Osteoblast (primary cell): ENCODE measurements at regions not wholly inside any gene's neighbourhood (a gene's known extent, or its start where the extent isn't known, plus 50 kb on each side); places are given as distances from the start of the nearest gene placed in this dataset.
"Not testable (repeated sequence)": the region's sequence is repeated elsewhere in the genome, so short reads cannot be mapped to it uniquely, and the experiment has no call there.

Experiments
- DNase-seq: peaks from one replicate; pipeline ENCODE4 v3.0.0; 2011; ENCODE audit warnings: low spot score, mixed read lengths; ENCODE audit not compliant: insufficient read length; ENCODE audit errors: missing footprints
- H2AFZ ChIP-seq: 2 replicates; pipeline ENCODE4 v1.6.0; 2011; ENCODE audit warnings: mild to moderate bottlenecking, low read length
- H3K27ac ChIP-seq: 2 replicates; pipeline ENCODE4 v1.5.1; 2011; ENCODE audit warnings: mild to moderate bottlenecking, low read depth, low read length, moderate library complexity
- H3K27me3 ChIP-seq: 2 replicates; pipeline ENCODE4 v1.6.0; 2012; ENCODE audit warnings: mild to moderate bottlenecking, control low read depth, inconsistent platforms, low read length, moderate library complexity; ENCODE audit not compliant: insufficient read depth
- H3K36me3 ChIP-seq: 2 replicates; pipeline ENCODE4 v1.5.1; 2011; ENCODE audit warnings: mild to moderate bottlenecking, low read length, control low read depth, moderate library complexity; ENCODE audit not compliant: insufficient read depth
- H3K4me1 ChIP-seq: 2 replicates; pipeline ENCODE4 v1.5.1; 2011; ENCODE audit warnings: mild to moderate bottlenecking, low read length, control low read depth, moderate library complexity; ENCODE audit not compliant: insufficient read depth
- H3K4me2 ChIP-seq: 2 replicates; pipeline ENCODE4 v1.6.0; 2011; ENCODE audit warnings: mild to moderate bottlenecking, low read length; ENCODE audit not compliant: insufficient read depth
- H3K4me3 ChIP-seq: fragments of 200-600 bp; sonication (generic); 3 replicates; pipeline ENCODE4 v1.5.1; 2012; ENCODE audit warnings: mild to moderate bottlenecking, low read length, inconsistent platforms; ENCODE audit not compliant: insufficient read depth
- H3K79me2 ChIP-seq: 2 replicates; pipeline ENCODE4 v1.6.0; 2012; ENCODE audit warnings: mild to moderate bottlenecking, low read length, control low read depth, inconsistent platforms; ENCODE audit not compliant: insufficient read depth
- H3K9me3 ChIP-seq: 2 replicates; pipeline ENCODE4 v1.5.1; 2011; ENCODE audit warnings: low read depth, low read length, control low read depth
- H4K20me1 ChIP-seq: 2 replicates; pipeline ENCODE4 v1.6.0; 2012; ENCODE audit warnings: mild to moderate bottlenecking, low read length, control low read depth; ENCODE audit not compliant: insufficient read depth
- CTCF ChIP-seq: IDR thresholded peaks from 2 replicates; pipeline ENCODE4 v1.5.1; 2011; ENCODE audit warnings: mild to moderate bottlenecking, low read depth, low read length, moderate library complexity; ENCODE audit errors: extremely low read depth

- H3K27me3 ChIP-seq: no peaks in the 10 kb centered on the region
- H3K4me2 ChIP-seq: no peak overlapping the region
- DNase-seq: no peak
- TF ChIP-seq CTCF: no peak
- H3K36me3 ChIP-seq: no peaks in the 10 kb centered on the region
- H3K9me3 ChIP-seq: no peaks in the 10 kb centered on the region
- no peaks in the 10 kb centered on the region for H4K20me1 ChIP-seq
- no peak overlapping the region for H3K4me3 ChIP-seq
- H2AFZ ChIP-seq: no peak overlapping the region
- H3K4me1 ChIP-seq: no peaks in the 10 kb centered on the region
- H3K79me2 ChIP-seq: no peaks in the 10 kb centered on the region
- H3K27ac ChIP-seq: no peak overlapping the region
Measured at GRCh38 chr4:151524610-151525009, 115.6 kb downstream of the FHIP1A start.

GRCh38 chr4:151526489-151526888 is 117.5 kb downstream of the FHIP1A start:
- not testable (repeated sequence) for H3K27ac ChIP-seq, DNase-seq, H3K79me2 ChIP-seq, H3K9me3 ChIP-seq, H3K27me3 ChIP-seq, H3K4me1 ChIP-seq, H3K4me3 ChIP-seq, H3K36me3 ChIP-seq, H3K4me2 ChIP-seq, H2AFZ ChIP-seq, H4K20me1 ChIP-seq

- H4K20me1 ChIP-seq: no peaks in the 10 kb centered on the region
- H3K36me3 ChIP-seq: no peaks in the 10 kb centered on the region
- no peak overlapping the region for H3K4me3 ChIP-seq
- no peaks in the 10 kb centered on the region for H3K9me3 ChIP-seq
- no peaks in the 10 kb centered on the region for H3K4me1 ChIP-seq
- H3K27ac ChIP-seq: no peak overlapping the region
- no peak overlapping the region for H3K4me2 ChIP-seq
- TF ChIP-seq CTCF: no peak
- DNase-seq: no peak
- H3K79me2 ChIP-seq: no peaks in the 10 kb centered on the region
- H2AFZ ChIP-seq: no peak overlapping the region
- no peaks in the 10 kb centered on the region for H3K27me3 ChIP-seq
Measured at GRCh38 chr4:151527699-151528098, 118.7 kb downstream of the FHIP1A start.

- no peaks in the 10 kb centered on the region for H3K9me3 ChIP-seq
- no peaks in the 10 kb centered on the region for H3K4me1 ChIP-seq
- no peaks in the 10 kb centered on the region for H3K79me2 ChIP-seq
- no peak for TF ChIP-seq CTCF
- no peak overlapping the region for H3K4me2 ChIP-seq
- H3K27me3 ChIP-seq: no peaks in the 10 kb centered on the region
- no peaks in the 10 kb centered on the region for H3K36me3 ChIP-seq
- H2AFZ ChIP-seq: no peak overlapping the region
- no peak overlapping the region for H3K4me3 ChIP-seq
- H4K20me1 ChIP-seq: no peaks in the 10 kb centered on the region
- DNase-seq: no peak
- no peak overlapping the region for H3K27ac ChIP-seq
Measured at GRCh38 chr4:151529187-151529586, 120.2 kb downstream of the FHIP1A start.

GRCh38 chr4:151530230-151530629 is 121.3 kb downstream of the FHIP1A start:
- Histone ChIP-seq H4K20me1 (no peaks in the 10 kb centered on the region), H3K4me1 (no peaks in the 10 kb centered on the region), H3K36me3 (no peaks in the 10 kb centered on the region), H3K4me3 (no peak overlapping the region), H2AFZ (no peak overlapping the region), H3K79me2 (no peaks in the 10 kb centered on the region), H3K4me2 (no peak overlapping the region), H3K9me3 (no peaks in the 10 kb centered on the region), H3K27ac (no peak overlapping the region), H3K27me3 (no peaks in the 10 kb centered on the region)
- no peak for TF ChIP-seq CTCF
- DNase-seq: no peak
